ENCODE measurements at regions not wholly inside any gene's neighbourhood (a gene's known extent, or its start where the extent isn't known, plus 50 kb on each side); places are given as distances from the start of the nearest gene placed in this dataset.
"Not testable (repeated sequence)": the region's sequence is repeated elsewhere in the genome, so short reads cannot be mapped to it uniquely, and the experiment has no call there.

DNA sequence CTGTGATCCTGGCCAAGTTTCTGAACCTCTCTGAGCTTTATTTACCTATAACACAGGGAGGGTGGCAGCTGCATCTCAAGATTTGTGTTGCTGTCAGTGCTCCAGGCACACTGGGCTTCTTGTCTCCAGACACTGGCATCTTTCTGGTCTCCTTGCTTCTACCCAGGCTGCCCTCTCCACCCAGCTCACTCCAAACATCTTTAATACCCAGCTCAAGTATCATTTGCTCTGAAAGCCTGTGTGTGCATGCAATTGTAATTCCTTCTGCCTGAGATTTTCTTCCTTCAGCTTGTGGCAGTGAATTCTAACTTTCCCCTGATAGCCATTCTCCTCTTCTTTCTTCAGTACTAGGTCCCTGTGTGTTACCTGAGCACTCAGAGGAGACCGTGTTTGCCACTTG lies 50.7 kb upstream of the USP7 start:
- no peak for DNase-seq (ENCODE audit: low read depth, low spot score)

DNA sequence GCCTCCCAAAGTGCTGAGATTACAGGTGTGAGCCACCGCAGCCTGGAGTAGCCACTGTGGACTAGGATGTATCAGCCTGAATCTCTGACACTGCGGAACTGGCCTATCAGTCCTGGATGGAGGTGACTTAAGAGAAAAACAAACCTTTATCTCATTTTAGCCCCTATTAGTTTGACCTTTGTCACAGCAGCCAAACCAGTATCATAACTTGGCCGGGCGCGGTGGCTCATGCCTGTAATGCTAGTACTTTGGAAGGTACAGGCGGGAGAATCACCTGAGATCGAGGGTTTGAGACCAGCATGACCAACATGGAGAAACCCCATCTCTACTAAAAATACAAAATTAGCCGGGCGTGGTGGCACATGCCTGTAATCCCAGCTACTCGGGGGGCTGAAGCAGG lies 51.8 kb upstream of the USP7 start:
- no peak for DNase-seq (ENCODE audit: low read depth, low spot score)

GRCh38 chr16:9016005-9016404 lies 52.3 kb upstream of the USP7 start:
- DNase-seq (ENCODE audit: low read depth, low spot score): not testable (repeated sequence)

GRCh38 chr16:9016824-9017223 lies 53.1 kb upstream of the USP7 start:
- peak; percentile 35 for DNase-seq (ENCODE audit: low read depth, low spot score)

- DNase-seq (ENCODE audit: low read depth, low spot score): no peak
Observed at GRCh38 chr16:9027070-9027799, 63.5 kb upstream of the USP7 start.

DNA sequence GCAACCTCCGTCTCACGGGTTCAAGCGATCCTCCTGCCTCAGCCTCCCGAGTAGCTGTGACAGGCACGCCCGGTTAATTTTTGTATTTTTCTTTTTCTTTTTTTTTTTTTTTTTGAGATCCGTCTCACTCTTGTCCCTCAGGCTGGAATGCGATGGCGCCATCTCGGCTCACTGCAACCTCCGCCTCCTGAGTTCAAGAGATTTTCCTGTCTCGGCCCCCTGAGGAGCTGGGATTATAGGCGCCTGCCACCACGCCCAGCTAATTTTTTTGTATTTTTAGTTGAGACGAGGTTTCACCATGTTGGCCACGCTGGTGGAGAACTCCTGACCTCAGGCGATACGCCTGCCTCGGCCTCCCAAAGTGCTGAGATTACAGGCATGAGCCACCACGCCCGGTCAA lies 63.0 kb upstream of the HAPSTR1 start:
- DNase-seq (ENCODE audit: low read depth, low spot score): not testable (repeated sequence)

DNA sequence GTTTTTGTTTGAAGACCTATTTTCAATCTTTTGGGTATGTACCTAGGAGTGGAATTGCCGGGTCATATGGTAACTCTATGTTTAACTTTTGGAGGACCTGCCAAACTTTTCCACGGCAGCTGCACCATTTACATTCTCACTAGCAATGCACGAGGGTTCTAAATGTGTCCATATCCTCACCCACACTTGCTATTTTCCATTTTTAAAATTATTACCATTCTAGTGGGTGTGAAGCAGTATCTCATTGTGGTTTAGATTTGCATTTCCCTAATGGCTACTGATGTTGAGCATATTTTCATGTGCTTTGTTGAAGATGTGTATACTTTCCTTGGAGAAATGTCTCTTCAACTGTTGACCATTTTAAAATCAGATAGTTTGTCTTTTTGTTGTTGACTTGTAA lies 60.3 kb upstream of the HAPSTR1 start:
- DNase-seq (ENCODE audit: low read depth, low spot score): no peak

DNA sequence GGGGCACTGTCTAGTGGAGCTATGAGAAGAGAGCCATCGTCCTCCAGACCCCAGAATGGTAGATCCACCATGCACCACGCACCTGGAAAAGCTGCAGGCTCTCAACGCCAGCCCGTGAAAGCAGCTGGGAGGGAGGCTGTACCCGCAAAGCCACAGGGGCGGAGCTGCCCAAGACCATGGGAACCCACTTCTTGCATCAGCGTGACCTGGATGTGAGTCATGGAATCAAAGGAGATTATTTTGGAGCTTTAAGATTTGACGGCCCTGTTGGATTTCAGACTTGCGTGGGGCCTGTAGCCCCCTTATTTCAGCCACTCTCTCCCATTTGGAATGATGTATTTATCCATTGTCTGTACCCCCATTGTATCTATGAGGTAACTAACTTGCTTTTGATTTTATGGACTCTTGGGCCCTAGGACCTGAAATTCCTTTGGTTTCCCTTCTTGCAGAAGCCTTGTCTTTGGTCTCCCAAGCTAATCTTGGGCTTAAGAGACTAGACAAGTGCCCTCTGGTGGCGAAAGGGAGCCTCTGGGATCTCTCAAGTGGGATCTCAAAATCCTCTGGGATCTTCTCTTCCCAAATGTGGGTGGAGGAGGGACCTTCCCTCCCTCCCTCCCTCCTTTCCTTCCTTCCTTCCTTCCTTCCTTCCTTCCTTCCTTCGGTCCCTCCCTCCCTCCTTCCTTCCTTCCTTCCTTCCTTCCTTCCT lies 58.2 kb upstream of the HAPSTR1 start:
- peak; percentile 55 for DNase-seq (ENCODE audit: low read depth, low spot score)

DNA sequence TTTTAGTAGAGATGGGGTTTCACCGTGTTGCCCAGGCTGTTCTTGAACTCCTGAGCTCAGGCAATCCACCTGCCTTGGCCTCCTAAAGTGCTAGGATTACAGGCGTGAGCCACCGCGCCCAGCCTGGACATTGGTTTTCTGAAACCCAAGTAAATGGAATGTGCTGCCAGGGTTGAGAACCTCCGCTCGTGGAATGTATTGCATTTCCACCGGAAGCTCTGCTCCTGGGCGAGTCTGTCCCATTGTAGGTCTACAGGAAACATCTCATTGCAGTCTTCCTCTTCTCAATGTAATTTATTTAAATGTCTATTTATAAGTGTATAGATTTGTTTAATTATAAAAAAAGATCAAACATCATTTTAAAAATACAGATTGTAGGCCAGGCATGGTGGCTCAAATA lies 57.4 kb upstream of the HAPSTR1 start:
- DNase-seq (ENCODE audit: low read depth, low spot score): no peak

- no peak for DNase-seq (ENCODE audit: low read depth, low spot score)
Observed at GRCh38 chr16:9035996-9036395, 55.4 kb upstream of the HAPSTR1 start.

DNA sequence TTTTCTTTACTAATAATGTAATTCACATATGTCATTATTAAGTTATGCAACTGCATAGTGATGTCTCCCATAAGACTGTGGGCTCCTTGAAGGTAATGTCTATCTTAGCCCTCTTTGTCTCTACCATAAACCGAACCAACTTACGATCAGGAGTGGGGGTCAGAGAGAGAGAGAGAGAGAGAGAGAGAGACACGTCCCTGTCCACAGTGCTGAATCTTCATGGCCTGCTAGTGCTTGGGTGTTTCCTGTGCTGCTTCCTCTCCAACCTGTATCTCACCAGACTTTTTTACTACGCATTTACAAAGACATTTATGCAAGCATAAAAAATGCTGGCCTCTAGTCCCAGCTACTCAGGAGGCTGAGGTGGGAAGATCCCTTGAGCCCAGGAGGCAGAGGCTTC lies 52.2 kb upstream of the HAPSTR1 start:
- DNase-seq (ENCODE audit: low read depth, low spot score): peak; percentile 40

DNA sequence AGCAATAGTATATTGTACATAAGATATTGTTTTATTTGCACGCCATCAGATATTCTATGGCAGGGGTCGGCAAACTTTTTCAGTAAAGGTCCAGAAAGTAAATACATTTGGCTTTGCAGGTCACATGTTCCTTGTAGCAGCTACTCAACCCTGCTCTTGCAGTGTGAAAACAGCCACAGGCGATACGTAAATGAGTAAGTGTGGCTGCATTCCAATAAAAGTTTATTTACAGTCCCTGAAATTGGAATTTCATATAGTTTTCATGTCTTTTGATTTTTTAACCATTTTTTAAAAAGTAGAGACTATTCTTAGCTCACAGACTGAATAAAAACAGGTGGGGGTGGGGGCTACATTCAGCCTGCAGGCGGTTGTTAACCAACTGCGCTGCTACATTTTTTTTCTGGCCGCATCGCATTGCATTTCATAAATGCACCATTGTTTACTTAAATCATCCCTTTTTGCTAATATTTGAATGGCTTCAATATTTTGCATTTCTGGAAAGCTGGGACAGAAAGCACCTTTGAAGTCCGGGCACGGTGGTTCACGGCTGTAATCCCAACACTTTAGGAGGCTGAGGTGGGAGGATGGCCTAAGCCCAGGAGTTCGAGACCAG lies 50.5 kb upstream of the HAPSTR1 start:
- no peak for DNase-seq (ENCODE audit: low read depth, low spot score)
